HG03064 (cell line): ENCODE measurements at regions not wholly inside any gene's neighbourhood (a gene's known extent, or its start where the extent isn't known, plus 50 kb on each side); places are given as distances from the start of the nearest gene placed in this dataset.

Experiments used
- ATAC-seq: cut with Tn5 transposase; IDR thresholded peaks from one replicate; pipeline ENCODE4 v1.9.1; 2021; ENCODE audit warnings: low read depth; ENCODE audit not compliant: unreplicated experiment

GRCh38 chr15:39310633-39311032 is 270.2 kb upstream of the THBS1 start:
- no peak for ATAC-seq

GRCh38 chr15:39312984-39313383 is 267.9 kb upstream of the THBS1 start:
- ATAC-seq: no peak

- no peak for ATAC-seq
Observed at GRCh38 chr15:39313467-39313866, 267.4 kb upstream of the THBS1 start.

GRCh38 chr15:39313881-39314280 is 267.0 kb upstream of the THBS1 start:
- no peak for ATAC-seq

- no peak for ATAC-seq
Observed at GRCh38 chr15:39315206-39315850, 265.6 kb upstream of the THBS1 start.

GRCh38 chr15:39317225-39317624 is 263.7 kb upstream of the THBS1 start:
- ATAC-seq: no peak

GRCh38 chr15:39318231-39318630 is 262.6 kb upstream of the THBS1 start:
- no peak for ATAC-seq

- ATAC-seq: no peak
Observed at GRCh38 chr15:39320355-39320754, 260.5 kb upstream of the THBS1 start.

GRCh38 chr15:39320886-39321285 is 260.0 kb upstream of the THBS1 start:
- no peak for ATAC-seq

GRCh38 chr15:39321977-39322376 is 258.9 kb upstream of the THBS1 start:
- no peak for ATAC-seq

GRCh38 chr15:39323157-39323556 is 257.7 kb upstream of the THBS1 start:
- ATAC-seq: no peak

- ATAC-seq: no peak
Observed at GRCh38 chr15:39323706-39324105, 257.2 kb upstream of the THBS1 start.

GRCh38 chr15:39326306-39326975 is 254.4 kb upstream of the THBS1 start:
- no peak for ATAC-seq

- no peak for ATAC-seq
Observed at GRCh38 chr15:39327005-39327730, 253.7 kb upstream of the THBS1 start.

- no peak for ATAC-seq
Observed at GRCh38 chr15:39330061-39330460, 250.8 kb upstream of the THBS1 start.

GRCh38 chr15:39331584-39331983 is 249.3 kb upstream of the THBS1 start:
- no peak for ATAC-seq

GRCh38 chr15:39332846-39333245 is 248.0 kb upstream of the THBS1 start:
- no peak for ATAC-seq

- ATAC-seq: no peak
Observed at GRCh38 chr15:39333393-39333792, 247.5 kb upstream of the THBS1 start.

- no peak for ATAC-seq
Observed at GRCh38 chr15:39333896-39334295, 247.0 kb upstream of the THBS1 start.

- ATAC-seq: no peak
Observed at GRCh38 chr15:39336926-39337325, 244.0 kb upstream of the THBS1 start.

- ATAC-seq: no peak
Observed at GRCh38 chr15:39338251-39338650, 242.6 kb upstream of the THBS1 start.
